Fibroblast of skin of back (primary cell): ENCODE measurements at regions not wholly inside any gene's neighbourhood (a gene's known extent, or its start where the extent isn't known, plus 50 kb on each side); places are given as distances from the start of the nearest gene placed in this dataset.

ENCODE experiments used
- DNase-seq: peaks from one replicate; pipeline ENCODE4 v3.0.0-alpha.2; 2013

DNA sequence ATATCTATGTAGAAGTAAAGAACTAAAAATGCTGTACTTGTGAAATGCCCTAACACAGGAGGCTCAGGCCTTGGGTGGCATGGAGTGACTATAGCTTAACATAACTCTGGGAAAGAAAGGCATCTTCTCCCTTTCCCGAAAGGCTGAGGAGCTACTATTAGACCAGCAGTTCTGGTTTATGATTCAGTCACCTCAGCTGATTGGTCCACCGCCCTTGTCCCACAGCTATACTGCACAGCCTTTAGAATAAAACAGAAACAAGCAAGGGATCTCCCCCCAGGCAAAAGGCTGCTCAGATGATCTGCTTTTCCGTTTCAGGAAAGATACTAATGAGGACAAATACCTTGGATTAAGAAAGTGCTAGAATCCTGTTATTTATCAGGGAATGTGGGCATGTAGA, 171.3 kb downstream of the SNCA start:
- no peak for DNase-seq

DNA sequence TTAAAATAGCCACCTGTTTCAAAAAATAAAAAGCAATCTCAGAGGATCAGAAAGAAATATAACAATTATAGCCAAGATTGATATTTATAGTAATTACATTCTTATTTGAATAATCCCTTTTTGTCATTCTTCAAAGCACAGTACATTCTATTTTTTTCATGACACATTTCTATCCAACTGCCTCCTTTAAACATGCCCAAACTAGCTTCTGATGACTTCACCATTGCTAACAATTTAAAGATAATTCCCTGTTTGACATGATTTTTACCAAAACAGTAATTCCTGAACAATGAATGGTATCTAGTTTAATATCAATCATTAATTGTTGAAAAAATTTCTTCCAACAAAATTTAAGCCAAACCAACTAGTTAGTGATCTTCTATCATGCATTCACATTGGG, 172.4 kb downstream of the SNCA start:
- no peak for DNase-seq

DNA sequence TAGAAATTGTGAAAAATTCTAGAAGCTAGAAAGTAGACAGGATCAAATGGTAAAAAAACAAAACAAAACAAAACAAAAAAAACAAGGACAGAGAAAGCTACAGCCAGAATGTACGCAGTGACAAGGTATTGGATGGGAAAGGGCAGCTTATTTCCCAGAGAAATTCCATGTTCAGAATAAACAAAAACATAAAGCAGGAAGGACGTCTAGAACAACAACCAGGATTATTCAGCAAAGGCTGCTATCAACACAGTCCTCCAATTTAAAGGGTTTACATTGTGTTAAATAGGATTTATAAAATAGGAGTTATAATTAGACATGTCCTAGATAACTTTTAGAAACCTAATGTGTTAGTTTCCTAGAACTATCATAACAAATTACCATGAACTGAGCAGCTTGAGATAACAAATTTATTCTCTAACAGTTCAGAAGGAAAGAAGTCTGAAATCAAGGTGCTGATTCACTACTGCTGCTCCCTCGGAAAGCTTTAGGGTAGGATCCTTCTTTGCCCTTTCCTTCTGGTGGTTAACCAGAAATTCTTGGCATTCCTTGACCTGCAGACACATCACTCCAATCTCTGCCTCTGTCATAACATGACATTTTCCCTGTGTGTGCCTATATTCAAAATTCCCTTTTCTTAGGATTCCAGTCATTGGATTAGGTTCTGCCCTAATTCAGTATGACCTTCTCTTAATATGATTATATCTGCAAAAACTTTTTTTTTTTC, 175.6 kb downstream of the SNCA start:
- DNase-seq, result peak; percentile 44

DNA sequence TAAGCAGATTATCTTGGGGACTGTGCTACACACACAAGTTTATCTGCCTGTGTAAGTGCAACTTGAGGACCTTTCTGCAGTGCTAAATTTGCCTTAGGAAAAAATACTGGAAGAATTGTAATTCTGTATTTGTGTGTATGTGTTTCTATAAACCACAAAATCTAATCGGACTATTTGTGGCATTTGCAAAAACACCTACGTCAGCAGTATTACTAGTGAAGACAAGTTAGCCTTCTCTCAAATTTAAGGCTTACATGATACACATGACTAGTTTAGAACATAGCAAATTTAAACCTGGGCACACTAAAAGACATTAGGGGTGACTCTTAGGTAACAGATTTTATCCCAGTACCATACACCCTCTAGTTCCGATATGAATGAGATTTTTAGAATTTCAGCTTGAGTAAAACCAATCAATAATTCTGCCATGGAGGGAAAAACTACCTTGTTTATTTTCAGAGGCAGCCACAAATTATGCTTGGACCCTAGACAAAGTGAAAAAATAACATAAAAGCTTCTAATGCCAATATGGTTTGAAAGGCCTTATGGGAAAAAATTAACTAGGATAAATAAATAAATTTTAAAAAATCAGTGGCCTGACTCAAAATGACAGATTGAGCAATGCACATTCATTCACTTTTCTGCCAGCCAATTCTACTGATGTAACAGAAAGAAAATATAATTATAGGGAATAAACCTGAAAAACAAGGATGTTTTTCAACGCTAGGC, 176.4 kb downstream of the SNCA start:
- DNase-seq, result no peak

DNA sequence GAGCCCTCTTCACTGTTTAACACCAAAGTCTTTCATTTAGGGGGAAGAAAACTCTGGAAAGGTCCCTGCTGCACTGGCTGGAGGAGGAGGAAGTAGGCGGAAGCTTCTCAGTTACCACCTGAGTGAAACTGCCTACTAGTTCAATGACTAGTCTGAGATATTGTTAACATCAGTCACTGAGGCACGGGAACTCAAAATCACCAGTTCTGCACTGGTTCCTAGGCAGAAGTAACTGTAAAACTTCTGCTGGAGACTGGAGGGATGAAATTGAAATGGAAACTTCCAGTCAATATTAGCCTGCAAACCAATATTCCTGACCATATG, 178.3 kb downstream of the SNCA start:
- DNase-seq, result no peak

DNA sequence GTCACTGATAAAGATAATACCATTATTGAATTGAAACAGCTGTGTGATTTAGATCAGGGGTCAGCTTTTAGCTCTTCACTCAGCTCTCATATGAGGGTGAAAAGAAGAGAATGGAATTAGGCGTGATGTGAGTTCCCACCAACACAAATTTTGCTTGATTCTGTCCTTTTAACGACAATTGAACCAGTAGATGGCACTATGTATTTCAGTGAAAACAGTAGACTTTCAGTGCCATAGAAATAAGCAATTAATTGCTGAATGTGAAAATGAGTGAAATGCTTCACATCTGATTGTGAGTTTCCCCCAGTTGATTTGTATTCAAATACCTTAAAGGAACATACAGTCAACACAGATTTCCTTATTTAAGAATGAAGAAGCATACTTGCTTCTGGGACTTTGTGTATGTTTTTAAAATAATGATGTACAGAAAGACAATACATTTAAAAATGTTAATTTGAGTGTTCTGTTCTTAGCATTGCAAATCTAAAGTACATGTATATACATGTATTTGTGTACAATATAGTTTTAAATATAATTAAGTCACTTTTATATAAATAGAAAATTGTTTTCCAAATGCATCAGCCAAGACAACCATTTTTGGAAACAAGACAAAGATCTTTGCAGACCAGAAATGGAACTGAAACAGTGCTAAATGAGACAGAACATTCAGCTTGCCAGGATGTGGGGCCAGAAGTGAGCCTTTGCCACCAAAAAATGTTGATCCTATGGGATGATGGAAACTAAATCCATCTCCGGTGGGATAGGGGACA, 178.8 kb downstream of the SNCA start:
- peak; percentile 22 for DNase-seq

DNA sequence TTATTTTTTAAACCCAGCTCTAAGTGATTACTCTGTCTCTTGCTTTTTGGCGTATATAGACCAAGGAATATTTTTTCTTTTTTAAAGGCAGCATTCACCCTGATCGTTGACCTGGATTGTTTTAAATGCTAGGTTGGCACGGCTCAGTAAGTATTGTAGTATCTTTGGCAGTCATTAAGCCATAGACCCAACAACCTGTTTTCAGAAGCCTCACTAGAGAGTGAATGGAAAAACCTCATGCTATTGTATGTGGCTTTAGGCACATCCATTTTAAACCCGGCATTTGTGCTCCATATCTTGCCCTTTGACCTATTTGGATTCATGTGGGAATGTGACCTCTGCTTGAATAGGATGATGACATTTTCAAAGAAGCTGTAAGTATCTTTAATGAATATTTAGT, 183.9 kb downstream of the SNCA start:
- no peak for DNase-seq

DNA sequence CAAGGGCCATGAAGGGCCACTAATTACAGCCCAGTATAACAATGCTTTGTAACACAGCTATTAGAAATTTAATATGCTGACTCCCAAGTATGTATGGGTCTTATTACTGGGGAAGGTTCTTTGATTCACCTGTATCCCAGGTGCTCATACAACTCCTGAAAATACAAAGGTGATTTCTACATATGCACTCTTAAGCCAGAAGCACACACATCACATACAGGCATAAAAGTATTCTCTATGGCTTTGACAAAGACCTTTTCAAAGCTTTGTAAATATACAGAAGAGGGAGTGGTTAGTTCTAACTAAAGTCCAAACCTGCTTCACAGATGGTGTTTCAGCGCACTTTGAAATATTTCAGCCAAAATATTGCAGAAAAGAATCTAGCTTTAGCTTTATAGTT, 191.5 kb downstream of the SNCA start:
- no peak for DNase-seq

DNA sequence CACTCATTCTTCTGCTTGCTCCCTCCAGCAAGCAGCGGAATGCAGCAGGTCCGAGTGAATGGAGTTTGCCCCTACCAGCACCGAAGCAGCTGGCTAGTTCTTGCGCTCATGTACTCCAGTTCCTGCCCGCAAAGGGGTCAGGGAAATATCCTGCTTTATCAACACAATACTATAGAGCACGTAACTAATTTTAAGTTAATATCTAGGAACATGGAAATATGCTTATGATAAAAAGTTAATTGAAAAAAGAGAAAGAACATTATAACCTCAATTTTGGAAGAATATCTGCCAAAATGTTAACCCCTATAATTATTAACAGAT, 195.6 kb downstream of the SNCA start:
- DNase-seq, result no peak

DNA sequence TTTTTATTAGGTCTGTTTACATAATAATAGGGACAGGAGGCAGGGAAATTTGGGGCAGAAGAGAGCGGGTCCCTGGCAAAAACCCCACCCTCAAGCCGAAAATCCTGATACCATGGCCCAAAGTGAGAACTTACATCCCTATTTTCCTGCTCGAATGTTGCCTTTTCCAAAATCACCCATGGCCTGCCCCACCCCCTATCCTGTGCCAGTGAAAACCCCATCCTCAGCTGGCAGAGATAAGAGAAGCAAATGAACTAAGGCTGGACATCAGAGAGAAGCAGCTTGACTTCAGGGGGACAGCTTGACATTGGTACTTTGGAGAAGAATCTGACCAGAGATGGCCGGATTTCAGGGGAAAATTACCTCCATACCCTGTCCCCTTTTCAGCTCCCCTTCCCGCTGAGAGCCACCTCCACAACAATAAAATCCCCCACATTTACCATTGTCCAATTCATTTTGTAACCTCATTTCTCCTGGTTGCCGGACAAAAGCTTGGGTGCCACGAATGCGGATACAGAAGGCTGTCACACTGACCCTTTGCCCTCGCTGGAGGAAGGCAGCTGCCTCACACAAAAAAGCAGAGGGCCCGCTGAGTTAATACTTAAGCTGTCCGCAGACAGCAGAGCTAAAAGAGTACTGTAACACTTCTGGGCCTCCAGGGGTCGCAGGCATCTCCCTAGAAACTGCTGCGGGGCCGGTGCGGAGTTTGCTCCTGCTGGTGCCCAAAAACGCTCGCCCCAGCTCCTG, 196.2 kb downstream of the SNCA start:
- DNase-seq, result peak; percentile 45

DNA sequence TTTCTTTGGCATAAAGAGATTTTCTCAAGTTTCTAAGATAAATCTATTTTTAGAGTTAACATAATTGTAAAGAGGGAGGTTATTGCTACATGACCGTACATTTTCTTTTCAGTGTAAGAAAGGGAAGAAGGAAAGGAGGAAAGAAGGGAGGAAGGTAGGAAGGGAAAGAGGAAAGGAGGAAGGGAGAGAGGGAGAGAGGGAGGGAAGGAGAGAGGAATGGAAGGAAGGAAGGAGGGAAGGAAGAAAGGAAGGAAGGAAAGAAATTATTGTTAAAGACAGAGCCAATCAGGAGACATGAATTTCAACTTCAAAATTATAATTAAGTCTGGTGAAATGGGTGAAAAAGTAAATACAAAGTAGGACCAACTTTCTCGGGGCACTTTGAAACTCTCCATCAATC, 197.6 kb downstream of the SNCA start:
- no peak for DNase-seq

DNA sequence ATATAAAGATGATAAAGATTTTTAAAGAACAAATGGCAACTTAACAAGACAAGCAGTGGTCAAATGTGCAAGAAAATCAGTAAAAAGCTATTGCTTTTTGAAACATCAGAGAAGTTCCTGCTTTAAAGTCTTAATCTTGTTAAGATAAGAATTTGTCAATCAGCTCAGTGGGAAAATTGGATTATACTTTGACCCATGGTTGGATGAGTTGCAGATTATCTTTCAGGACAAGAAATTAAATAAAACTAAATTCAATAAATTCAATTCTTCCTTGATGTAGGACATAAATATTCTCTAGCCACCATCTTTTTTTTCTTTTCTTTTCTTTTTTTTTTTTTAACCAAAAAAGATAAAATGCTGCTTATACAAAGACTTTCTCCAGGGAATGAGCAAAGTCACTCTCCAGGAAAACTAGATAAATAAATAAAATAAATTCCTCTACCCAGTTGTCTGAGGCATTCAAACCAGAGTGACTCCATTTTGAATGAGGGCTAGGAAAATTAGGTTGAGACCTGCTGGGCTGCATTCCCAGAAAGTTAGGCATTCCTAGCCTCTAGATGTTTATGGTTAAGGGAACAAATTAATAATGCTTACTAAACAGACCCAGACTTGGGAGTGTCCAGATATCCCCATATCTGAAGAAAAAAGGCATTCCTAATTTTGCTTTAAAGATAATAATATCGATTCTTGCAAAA, 211.2 kb downstream of the SNCA start:
- no peak for DNase-seq

DNA sequence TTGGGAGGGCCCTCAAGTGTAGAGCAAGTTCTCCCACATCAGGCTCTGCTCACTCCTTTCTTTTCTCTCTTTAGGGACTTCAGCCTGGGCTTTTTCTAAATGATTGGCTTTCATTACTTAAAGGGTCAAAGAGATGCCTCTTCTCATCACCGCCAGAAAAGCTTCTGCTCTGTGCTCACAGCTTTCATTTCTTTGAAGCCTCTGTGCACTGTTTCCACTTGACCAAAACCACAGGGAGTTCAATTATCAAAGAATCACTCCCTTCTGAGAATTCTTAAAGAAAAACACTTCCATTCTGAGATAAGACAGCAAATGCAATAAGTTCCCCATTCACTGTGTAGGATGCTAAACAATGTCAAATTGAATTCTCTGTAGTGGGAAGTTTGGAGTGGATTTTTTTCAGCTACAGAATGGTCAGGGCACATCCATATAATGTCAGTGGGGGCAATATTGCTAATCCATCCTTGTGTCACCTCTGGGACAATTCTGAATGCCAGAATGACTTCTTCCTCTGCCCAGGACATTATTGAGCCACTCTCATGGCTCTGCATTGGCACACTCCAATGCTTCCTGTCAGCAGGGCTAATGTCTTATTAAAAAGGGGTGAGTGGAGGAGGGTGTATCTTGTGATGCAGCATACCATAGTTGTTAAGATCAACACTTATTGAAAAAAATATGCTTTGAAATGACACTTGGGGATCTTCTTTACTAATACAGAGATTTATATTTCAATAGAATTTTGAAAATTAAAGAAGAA, 217.6 kb downstream of the SNCA start:
- no peak for DNase-seq

DNA sequence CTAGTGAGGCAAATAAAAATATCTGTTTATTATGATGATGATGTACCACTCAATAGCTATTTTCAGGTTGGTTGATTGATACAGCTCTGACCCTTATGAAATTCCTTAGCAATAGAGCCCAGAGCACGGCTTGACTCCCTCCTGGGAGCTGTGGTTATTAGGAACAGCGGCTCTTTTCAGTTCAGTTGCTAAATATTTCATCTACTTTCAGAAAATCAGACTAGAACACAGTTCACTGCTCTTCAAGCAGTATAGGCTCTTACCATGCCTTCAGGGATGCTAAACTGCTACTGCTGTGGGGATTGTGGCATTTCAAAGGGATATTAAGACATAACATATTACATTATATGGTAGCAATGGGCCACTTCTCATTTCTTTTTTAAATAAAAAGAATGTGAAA, 218.8 kb downstream of the SNCA start:
- DNase-seq, result no peak

DNA sequence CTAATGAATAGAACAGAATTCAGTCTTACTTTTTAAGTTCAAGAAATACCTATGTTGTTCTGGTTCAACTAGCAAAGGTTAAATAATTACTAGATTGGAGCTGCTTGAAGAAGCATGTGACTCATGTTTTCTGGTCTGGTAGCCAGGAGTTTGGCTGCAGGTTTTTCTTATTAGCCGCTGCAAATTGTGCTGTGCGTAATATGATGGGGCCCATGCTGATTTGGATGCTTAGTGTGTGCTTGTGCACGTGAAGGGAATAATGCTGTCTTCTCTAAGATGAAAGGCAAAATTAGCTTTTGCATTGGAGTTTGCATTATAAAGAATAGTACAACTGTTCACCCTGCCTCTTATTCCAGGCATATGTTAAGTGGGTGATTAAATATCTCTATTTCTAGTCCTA, 219.6 kb downstream of the SNCA start:
- no peak for DNase-seq

DNA sequence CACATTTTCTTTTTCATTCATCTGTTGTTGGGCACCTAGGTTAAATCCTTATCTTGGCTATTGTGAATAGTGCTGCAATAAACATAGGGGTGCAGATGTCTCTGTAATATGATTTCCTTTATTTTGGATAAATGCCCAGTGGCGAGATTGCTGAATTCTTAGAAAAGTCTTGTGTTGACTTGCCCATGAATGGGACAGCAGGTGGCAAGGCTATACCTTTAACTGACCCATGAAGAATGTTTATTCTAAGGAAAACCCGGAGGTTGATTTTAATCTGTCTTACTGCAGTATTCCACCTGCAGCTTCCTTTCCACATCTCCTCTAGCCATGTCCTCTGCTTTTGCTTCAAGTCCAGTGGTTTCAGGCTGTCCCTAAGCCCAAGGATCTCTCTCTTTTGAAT, 220.6 kb downstream of the SNCA start:
- no peak for DNase-seq

DNA sequence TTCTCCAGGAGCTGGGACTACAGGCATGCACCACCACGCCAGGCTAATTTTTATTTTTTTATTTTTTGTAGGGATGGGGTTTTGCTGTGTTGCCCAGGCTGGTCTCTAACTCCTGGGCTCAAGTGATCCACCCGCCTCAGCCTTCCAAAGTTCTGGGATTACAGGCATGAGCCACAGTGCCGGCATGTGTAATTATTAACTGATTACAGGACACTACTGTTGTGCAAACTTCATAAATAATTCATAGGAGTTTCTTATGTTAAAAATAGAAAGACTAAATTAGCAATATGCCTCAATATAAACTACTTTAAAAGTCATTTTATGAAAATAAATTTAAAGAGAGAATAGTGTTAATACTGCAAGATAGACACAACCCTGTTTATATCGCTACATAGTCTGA, 221.9 kb downstream of the SNCA start:
- no peak for DNase-seq

DNA sequence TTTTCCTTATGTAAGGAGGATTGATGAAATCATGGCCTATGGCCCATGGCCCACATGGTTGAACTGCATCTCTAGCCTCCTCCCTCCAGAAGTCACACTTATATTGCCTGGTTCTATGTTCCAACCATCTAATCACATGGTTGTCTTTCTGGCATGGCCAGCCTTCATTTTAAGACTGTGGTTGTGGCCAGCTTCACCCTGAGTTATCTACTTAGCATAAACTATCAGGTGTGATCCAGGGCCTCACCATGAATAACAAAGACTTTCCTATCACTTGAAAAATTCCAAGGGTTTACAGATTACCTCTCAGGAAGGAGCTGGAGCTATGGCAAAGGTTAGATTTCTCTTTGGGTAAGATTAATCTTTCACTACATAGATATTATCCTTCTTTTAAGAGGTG, 222.8 kb downstream of the SNCA start:
- DNase-seq, result no peak

DNA sequence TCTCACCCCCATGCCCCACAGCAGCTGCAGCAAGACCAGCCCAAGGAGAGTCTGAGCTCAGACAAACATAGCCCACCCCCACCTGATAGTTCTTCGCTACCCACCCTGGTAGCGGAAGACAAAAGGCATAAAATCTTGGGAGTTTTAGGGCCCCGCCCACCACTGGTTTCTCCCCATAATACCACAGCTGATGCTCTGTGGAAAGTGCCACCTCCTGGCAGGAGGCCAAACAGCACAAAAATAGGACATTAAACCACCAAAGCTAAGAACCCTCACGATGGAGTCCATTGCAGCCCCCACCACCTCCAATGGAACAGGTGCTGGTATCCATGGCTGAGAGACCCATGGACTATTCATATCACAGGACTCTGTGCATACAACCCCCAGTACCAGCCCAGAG, 226.7 kb downstream of the SNCA start:
- no peak for DNase-seq

DNA sequence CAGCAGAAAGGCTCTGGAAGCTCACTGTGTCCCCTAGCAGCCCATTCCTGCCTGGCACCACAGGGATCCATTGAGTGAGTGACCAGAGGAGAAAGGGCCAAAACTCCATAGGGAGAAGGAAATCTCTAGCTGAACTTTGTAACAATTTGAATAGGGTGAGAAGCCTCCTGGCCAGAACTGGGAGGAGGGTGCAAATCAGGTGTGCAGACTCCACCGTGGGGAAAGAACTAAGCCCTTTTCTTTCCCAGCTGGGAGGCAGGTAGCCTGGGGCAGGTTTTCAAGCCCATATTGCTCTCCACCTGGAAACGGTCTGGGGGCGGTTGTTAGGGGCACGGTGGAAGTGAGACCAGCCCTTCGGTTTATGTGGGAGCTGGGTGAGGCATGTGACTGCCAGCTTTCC, 227.2 kb downstream of the SNCA start:
- no peak for DNase-seq

DNA sequence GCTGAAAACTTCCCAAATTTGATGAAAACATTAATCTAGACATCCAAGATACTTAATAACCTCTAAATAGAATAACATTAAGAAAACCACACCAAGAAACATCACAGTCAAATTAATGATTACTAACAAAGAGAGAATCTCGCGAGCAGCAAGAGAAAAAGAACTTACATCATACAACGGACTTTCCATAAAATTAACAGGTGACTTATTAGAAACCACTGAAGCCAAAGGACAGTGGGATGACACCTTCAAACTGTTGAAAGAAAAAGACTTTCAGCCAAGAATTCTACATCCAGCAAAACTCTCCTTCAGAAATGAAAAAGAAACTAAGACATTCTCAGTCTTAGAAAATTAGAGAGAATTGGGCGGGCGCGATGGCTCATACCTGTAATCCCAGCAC, 232.0 kb downstream of the SNCA start:
- no peak for DNase-seq

DNA sequence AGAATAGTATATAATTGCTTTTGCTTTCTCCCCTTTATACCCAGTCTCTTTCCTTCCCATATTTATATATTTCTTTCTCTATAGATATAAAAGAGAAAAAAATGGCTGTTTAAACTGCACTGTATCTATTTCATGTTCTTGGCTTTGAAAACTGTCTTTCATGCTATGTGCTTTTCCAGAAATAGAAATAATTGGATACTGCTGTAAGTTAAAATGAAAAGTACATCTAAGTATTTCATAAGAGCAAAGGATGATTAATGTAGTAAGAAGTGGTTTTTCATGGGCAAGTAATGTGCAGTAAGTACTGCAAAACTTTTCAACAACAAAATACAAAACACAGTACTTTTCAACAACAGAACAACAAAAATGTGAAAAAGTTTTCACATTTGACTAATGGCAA, 237.9 kb downstream of the SNCA start:
- DNase-seq, result no peak
